Keratinocyte (primary cell): ENCODE measurements at regions not wholly inside any gene's neighbourhood (a gene's known extent, or its start where the extent isn't known, plus 50 kb on each side); places are given as distances from the start of the nearest gene placed in this dataset.

Experiments
- EZH2 ChIP-seq: IDR thresholded peaks from one replicate; pipeline ENCODE4 v1.6.1; 2012; ENCODE audit warnings: inconsistent platforms, mild to moderate bottlenecking, low read length, moderate library complexity
- TF ChIP-seq, protein P1 (sequence below), 3 experiments: IDR thresholded peaks in 1 of 3; conservative IDR thresholded peaks in 1 of 3; optimal IDR thresholded peaks in 1 of 3; 2 replicates in 2 of 3; 3 replicates in 1 of 3; pipeline versions ENCODE3 to v1.5.1; 2011; ENCODE audit warnings: low read length in 3 of 3, mild to moderate bottlenecking in 3 of 3, moderate library complexity in 2 of 3, control low read depth in 1 of 3, inconsistent platforms in 1 of 3; ENCODE audit not compliant: insufficient read depth in 2 of 3; ENCODE audit errors: extremely low read depth in 1 of 3

DNA sequence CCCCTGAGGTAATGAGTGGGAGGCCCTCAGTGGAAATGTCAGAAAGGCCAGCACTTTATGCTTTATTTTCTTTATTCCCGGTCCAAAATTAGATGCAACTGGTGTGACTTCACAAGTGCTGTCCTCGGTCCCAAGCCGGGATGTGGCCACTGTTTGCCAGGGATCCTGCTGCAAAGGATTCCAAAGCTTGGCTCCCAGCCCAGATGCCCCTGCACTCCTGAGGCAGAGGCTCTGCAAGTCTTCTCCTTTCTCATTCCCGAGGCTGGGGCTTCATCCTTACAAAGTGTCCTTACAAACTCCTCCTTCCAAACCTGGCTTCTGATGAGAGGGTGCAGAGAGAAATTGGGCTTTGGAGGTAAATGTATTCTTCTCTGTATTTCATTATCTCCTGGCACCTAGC is 544.3 kb upstream of the DPP6 start:
- TF ChIP-seq, protein P1, sequence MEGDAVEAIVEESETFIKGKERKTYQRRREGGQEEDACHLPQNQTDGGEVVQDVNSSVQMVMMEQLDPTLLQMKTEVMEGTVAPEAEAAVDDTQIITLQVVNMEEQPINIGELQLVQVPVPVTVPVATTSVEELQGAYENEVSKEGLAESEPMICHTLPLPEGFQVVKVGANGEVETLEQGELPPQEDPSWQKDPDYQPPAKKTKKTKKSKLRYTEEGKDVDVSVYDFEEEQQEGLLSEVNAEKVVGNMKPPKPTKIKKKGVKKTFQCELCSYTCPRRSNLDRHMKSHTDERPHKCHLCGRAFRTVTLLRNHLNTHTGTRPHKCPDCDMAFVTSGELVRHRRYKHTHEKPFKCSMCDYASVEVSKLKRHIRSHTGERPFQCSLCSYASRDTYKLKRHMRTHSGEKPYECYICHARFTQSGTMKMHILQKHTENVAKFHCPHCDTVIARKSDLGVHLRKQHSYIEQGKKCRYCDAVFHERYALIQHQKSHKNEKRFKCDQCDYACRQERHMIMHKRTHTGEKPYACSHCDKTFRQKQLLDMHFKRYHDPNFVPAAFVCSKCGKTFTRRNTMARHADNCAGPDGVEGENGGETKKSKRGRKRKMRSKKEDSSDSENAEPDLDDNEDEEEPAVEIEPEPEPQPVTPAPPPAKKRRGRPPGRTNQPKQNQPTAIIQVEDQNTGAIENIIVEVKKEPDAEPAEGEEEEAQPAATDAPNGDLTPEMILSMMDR (optimal IDR thresholded peaks at IDR 0.05 in 1 of 3, IDR thresholded peaks at IDR 0.05 in 1 of 3, conservative IDR thresholded peaks at IDR 0.05 in 1 of 3; ENCODE audit: extremely low read depth in 1 of 3, insufficient read depth in 2 of 3, low read length in 3 of 3), result no peak
- no peak for TF ChIP-seq EZH2
